SK-N-SH treated with all-trans-retinoic acid at 6 μM for 48 hours (cell line): ENCODE measurements at regions not wholly inside any gene's neighbourhood (a gene's known extent, or its start where the extent isn't known, plus 50 kb on each side); places are given as distances from the start of the nearest gene placed in this dataset.

Experiments
- ATAC-seq: fragments of 200-7000 bp; cut with Tn5 transposase; 3 replicates; pipeline ENCODE4 v1.9.1; 2020; ENCODE audit warnings: mild to moderate bottlenecking, moderate library complexity
- ARNTL ChIP-seq: fragments of 450-650 bp; formaldehyde crosslinking; IDR thresholded peaks from 2 replicates; pipeline ENCODE4 v1.5.0; 2020; ENCODE audit warnings: low read depth, mild to moderate bottlenecking, moderate library complexity, borderline replicate concordance
- BACH2 ChIP-seq: fragments of 250-450 bp; sonication (Bioruptor Pico); IDR thresholded peaks from 2 replicates; pipeline ENCODE4 v1.9.0; 2021; ENCODE audit warnings: mild to moderate bottlenecking, borderline replicate concordance
- CSDC2 ChIP-seq: fragments of 250-450 bp; sonication (Bioruptor Pico); IDR thresholded peaks from 2 replicates; pipeline ENCODE4 v1.5.0; 2020; ENCODE audit warnings: mild to moderate bottlenecking, moderate library complexity
- ESRRG ChIP-seq: fragments of 250-450 bp; sonication (Bioruptor Pico); IDR thresholded peaks from 2 replicates; pipeline ENCODE4 v1.6.1; 2021; ENCODE audit warnings: mild to moderate bottlenecking
- GLIS3 ChIP-seq: fragments of 250-450 bp; sonication (Bioruptor Pico); IDR thresholded peaks from 2 replicates; pipeline ENCODE4 v1.5.0; 2020; ENCODE audit warnings: mild to moderate bottlenecking, moderate library complexity
- ISL1 ChIP-seq: fragments of 250-450 bp; sonication (Bioruptor Pico); IDR thresholded peaks from 2 replicates; pipeline ENCODE4 v2.1.2; 2022; ENCODE audit warnings: mild to moderate bottlenecking, moderate library complexity
- OSR1 ChIP-seq: fragments of 250-450 bp; sonication (Bioruptor Pico); IDR thresholded peaks from 2 replicates; pipeline ENCODE4 v1.8.0; 2022; ENCODE audit warnings: moderate library complexity, mild to moderate bottlenecking, inconsistent platforms
- PPARA ChIP-seq: fragments of 250-450 bp; sonication (Bioruptor Pico); IDR thresholded peaks from 2 replicates; pipeline ENCODE4 v1.5.0; 2020; ENCODE audit warnings: mild to moderate bottlenecking, borderline replicate concordance
- RARB ChIP-seq: fragments of 250-450 bp; sonication (Bioruptor Pico); IDR thresholded peaks from 2 replicates; pipeline ENCODE4 v1.8.0; 2021; ENCODE audit warnings: mild to moderate bottlenecking, moderate library complexity
- SNAI2 ChIP-seq: fragments of 250-450 bp; sonication (Bioruptor Pico); IDR thresholded peaks from 2 replicates; pipeline ENCODE4 v1.5.0; 2020; ENCODE audit warnings: mild to moderate bottlenecking, moderate library complexity
- TOX ChIP-seq: fragments of 250-450 bp; sonication (Bioruptor Pico); IDR thresholded peaks from 2 replicates; pipeline ENCODE4 v1.8.0; 2021; ENCODE audit warnings: mild to moderate bottlenecking, moderate library complexity, borderline replicate concordance
- ZC3H10 ChIP-seq: fragments of 250-450 bp; sonication (Bioruptor Pico); IDR thresholded peaks from 2 replicates; pipeline ENCODE4 v1.5.1; 2021; ENCODE audit warnings: mild to moderate bottlenecking, moderate library complexity
- ZFP3 ChIP-seq: fragments of 250-450 bp; sonication (Bioruptor Pico); IDR thresholded peaks from 2 replicates; pipeline ENCODE4 v1.5.0; 2020; ENCODE audit warnings: mild to moderate bottlenecking, moderate library complexity
- ZFP30 ChIP-seq: fragments of 450-650 bp; formaldehyde crosslinking; IDR thresholded peaks from 2 replicates; pipeline ENCODE4 v1.5.0; 2022; ENCODE audit warnings: mild to moderate bottlenecking, moderate library complexity
- ZNF565 ChIP-seq: fragments of 450-650 bp; formaldehyde crosslinking; conservative IDR thresholded peaks from 2 replicates; pipeline ENCODE4 v1.5.0; 2020; ENCODE audit warnings: low read depth, mild to moderate bottlenecking, moderate library complexity
- ZNF70 ChIP-seq: fragments of 450-650 bp; formaldehyde crosslinking; IDR thresholded peaks from 2 replicates; pipeline ENCODE4 v1.5.0; 2020; ENCODE audit warnings: mild to moderate bottlenecking, moderate library complexity
- ZNF8 ChIP-seq: fragments of 450-650 bp; formaldehyde crosslinking; IDR thresholded peaks from 2 replicates; pipeline ENCODE4 v1.5.0; 2020; ENCODE audit warnings: mild to moderate bottlenecking, moderate library complexity
- TF ChIP-seq, protein P1 (sequence below): fragments of 250-450 bp; sonication (Bioruptor Pico); IDR thresholded peaks from 2 replicates; pipeline ENCODE4 v1.8.0; 2021; ENCODE audit warnings: low read depth, mild to moderate bottlenecking, moderate library complexity, borderline replicate concordance
- TF ChIP-seq, protein P2 (sequence below): fragments of 250-450 bp; sonication (Bioruptor Pico); IDR thresholded peaks from 2 replicates; pipeline ENCODE4 v1.5.0; 2020; ENCODE audit warnings: mild to moderate bottlenecking, moderate library complexity
- TF ChIP-seq, protein P3 (sequence below): fragments of 250-450 bp; sonication (Bioruptor Pico); IDR thresholded peaks from 2 replicates; pipeline ENCODE4 v1.8.0; 2020; ENCODE audit warnings: mild to moderate bottlenecking, moderate library complexity, borderline replicate concordance
- TF ChIP-seq, protein P4 (sequence below): fragments of 250-450 bp; sonication (Bioruptor Pico); IDR thresholded peaks from 2 replicates; pipeline ENCODE4 v1.5.1; 2021; ENCODE audit warnings: mild to moderate bottlenecking, moderate library complexity
- TF ChIP-seq, protein P5 (sequence below): fragments of 250-450 bp; sonication (Bioruptor Pico); IDR thresholded peaks from 2 replicates; pipeline ENCODE4 v1.5.1; 2020; ENCODE audit warnings: low read depth, mild to moderate bottlenecking, moderate library complexity

DNA sequence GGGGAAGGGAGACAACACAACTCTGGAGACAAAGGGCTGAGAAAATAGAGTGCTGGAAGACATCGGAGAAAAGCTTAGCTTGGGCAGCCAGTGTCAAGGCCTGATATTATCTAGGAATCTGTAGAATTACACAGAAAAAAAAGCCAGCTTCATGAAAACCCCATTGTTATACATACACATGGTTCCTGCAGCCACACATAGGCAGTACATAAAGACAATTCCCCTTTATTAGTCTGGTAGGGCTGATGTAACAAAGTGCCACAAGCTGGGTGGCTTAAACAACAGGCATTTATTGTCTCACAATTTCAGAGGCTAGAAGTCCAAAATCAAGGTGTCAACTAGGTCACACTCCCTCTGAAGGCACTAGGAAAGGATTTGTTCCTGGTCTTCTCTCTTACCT, 503.5 kb downstream of the MID1IP1 start (continued):
- TF ChIP-seq, protein P1, sequence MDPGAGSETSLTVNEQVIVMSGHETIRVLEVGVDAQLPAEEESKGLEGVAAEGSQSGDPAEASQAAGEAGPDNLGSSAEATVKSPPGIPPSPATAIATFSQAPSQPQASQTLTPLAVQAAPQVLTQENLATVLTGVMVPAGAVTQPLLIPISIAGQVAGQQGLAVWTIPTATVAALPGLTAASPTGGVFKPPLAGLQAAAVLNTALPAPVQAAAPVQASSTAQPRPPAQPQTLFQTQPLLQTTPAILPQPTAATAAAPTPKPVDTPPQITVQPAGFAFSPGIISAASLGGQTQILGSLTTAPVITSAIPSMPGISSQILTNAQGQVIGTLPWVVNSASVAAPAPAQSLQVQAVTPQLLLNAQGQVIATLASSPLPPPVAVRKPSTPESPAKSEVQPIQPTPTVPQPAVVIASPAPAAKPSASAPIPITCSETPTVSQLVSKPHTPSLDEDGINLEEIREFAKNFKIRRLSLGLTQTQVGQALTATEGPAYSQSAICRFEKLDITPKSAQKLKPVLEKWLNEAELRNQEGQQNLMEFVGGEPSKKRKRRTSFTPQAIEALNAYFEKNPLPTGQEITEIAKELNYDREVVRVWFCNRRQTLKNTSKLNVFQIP: no peak
- no peak for TF ChIP-seq ESRRG (CRISPR knock-in tag)
- no peak for TF ChIP-seq PPARA
- TF ChIP-seq ISL1: no peak
- no peak for TF ChIP-seq OSR1 (CRISPR knock-in tag)
- TF ChIP-seq ZNF565 (CRISPR knock-in tag): no peak
- TF ChIP-seq ZFP3: no peak
- TF ChIP-seq ARNTL (CRISPR knock-in tag): no peak
- TF ChIP-seq ZC3H10 (CRISPR knock-in tag): no peak

DNA sequence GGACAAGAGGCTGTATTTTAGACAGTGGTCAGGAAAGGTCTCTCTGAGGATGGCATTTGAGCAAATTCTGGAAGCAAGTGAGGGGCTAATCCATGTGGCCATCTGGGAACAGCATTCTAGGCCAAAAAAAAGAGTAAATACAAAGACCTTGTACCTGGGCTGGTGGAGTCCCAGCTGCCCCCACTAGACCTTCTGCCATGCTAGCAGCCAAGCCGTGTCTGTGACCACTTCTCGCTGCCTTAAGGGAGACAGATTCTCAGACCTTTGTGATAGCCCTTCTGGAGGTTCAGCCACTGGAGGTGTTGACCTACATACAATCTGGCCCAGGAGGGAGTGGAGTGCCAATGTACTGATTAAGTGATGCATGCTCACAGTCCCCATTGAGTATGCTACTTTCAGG, 506.2 kb downstream of the MID1IP1 start:
- no peak for ATAC-seq
- TF ChIP-seq RARB (CRISPR knock-in tag) (no peak), ZC3H10 (CRISPR knock-in tag) (no peak), GLIS3 (no peak), ISL1 (no peak)
- TF ChIP-seq, protein P2, sequence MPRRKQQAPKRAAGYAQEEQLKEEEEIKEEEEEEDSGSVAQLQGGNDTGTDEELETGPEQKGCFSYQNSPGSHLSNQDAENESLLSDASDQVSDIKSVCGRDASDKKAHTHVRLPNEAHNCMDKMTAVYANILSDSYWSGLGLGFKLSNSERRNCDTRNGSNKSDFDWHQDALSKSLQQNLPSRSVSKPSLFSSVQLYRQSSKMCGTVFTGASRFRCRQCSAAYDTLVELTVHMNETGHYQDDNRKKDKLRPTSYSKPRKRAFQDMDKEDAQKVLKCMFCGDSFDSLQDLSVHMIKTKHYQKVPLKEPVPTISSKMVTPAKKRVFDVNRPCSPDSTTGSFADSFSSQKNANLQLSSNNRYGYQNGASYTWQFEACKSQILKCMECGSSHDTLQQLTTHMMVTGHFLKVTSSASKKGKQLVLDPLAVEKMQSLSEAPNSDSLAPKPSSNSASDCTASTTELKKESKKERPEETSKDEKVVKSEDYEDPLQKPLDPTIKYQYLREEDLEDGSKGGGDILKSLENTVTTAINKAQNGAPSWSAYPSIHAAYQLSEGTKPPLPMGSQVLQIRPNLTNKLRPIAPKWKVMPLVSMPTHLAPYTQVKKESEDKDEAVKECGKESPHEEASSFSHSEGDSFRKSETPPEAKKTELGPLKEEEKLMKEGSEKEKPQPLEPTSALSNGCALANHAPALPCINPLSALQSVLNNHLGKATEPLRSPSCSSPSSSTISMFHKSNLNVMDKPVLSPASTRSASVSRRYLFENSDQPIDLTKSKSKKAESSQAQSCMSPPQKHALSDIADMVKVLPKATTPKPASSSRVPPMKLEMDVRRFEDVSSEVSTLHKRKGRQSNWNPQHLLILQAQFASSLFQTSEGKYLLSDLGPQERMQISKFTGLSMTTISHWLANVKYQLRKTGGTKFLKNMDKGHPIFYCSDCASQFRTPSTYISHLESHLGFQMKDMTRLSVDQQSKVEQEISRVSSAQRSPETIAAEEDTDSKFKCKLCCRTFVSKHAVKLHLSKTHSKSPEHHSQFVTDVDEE (CRISPR knock-in tag): no peak

DNA sequence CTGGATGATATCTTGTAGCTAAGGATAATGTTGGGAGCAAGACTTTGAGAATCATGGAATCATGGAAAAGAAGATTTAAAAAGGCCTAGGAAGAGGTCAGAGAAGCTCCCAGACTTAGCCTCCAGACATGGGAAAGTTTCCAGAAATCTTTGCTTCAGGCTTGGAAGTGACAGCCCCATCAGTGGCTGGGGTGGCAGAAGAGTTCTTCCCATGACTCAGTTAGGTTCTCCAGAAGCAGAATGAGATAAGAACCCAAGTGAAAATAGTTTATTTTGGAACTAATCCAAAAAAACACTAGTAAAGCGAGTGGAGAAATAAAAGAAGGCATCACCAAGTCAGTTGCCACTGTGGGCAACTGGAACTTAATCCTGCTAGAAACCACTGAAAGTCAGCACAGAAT, 506.9 kb downstream of the MID1IP1 start:
- no peak for ATAC-seq
- TF ChIP-seq ESRRG (CRISPR knock-in tag) (no peak), GLIS3 (no peak), ISL1 (peak; percentile 30; the same call in 1 of the 2 replicates)

DNA sequence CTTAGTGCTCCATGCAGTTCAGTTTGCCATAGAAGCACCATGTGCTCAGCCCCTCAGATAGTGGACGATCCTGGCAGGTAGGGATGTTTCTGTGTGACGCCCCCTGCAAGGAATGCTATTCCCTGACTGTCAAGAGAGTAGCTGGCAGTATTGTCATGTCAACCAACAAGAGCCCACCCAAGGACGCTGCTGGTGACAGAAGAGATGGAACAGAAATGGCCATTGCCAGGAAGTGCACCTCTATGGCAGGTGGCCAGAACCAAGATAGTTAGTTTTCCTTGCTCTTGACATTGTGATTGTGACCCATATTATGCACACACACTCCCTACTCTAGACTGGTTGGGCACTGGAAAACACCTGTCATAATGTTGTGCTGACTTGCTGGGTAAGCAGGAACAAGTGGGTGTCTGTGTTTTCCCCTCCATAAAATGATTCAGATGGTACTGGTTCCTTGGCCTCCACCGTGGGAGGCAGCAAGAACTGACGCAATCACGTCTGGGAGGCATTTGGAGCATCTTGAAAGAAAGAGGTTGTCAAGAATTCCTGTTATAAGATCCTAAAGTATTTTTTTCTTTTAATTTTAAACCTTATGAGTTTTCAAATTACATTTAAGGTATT, 507.9 kb downstream of the MID1IP1 start:
- TF ChIP-seq, protein P1: no peak
- TF ChIP-seq PPARA (no peak), SNAI2 (CRISPR knock-in tag) (no peak), ISL1 (no peak), CSDC2 (CRISPR knock-in tag) (no peak), GLIS3 (no peak), ESRRG (CRISPR knock-in tag) (no peak), OSR1 (CRISPR knock-in tag) (no peak), ZNF70 (no peak), TOX (CRISPR knock-in tag) (no peak), ZC3H10 (CRISPR knock-in tag) (no peak), ZFP30 (no peak), ZNF565 (CRISPR knock-in tag) (no peak), ZFP3 (no peak), BACH2 (CRISPR knock-in tag) (no peak), ARNTL (CRISPR knock-in tag) (no peak), ZNF8 (CRISPR knock-in tag) (no peak)
- TF ChIP-seq, protein P3, sequence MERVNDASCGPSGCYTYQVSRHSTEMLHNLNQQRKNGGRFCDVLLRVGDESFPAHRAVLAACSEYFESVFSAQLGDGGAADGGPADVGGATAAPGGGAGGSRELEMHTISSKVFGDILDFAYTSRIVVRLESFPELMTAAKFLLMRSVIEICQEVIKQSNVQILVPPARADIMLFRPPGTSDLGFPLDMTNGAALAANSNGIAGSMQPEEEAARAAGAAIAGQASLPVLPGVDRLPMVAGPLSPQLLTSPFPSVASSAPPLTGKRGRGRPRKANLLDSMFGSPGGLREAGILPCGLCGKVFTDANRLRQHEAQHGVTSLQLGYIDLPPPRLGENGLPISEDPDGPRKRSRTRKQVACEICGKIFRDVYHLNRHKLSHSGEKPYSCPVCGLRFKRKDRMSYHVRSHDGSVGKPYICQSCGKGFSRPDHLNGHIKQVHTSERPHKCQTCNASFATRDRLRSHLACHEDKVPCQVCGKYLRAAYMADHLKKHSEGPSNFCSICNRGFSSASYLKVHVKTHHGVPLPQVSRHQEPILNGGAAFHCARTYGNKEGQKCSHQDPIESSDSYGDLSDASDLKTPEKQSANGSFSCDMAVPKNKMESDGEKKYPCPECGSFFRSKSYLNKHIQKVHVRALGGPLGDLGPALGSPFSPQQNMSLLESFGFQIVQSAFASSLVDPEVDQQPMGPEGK (CRISPR knock-in tag): no peak
- TF ChIP-seq, protein P4, sequence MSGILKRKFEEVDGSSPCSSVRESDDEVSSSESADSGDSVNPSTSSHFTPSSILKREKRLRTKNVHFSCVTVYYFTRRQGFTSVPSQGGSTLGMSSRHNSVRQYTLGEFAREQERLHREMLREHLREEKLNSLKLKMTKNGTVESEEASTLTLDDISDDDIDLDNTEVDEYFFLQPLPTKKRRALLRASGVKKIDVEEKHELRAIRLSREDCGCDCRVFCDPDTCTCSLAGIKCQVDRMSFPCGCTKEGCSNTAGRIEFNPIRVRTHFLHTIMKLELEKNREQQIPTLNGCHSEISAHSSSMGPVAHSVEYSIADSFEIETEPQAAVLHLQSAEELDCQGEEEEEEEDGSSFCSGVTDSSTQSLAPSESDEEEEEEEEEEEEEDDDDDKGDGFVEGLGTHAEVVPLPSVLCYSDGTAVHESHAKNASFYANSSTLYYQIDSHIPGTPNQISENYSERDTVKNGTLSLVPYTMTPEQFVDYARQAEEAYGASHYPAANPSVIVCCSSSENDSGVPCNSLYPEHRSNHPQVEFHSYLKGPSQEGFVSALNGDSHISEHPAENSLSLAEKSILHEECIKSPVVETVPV (CRISPR knock-in tag): no peak
- TF ChIP-seq, protein P5, sequence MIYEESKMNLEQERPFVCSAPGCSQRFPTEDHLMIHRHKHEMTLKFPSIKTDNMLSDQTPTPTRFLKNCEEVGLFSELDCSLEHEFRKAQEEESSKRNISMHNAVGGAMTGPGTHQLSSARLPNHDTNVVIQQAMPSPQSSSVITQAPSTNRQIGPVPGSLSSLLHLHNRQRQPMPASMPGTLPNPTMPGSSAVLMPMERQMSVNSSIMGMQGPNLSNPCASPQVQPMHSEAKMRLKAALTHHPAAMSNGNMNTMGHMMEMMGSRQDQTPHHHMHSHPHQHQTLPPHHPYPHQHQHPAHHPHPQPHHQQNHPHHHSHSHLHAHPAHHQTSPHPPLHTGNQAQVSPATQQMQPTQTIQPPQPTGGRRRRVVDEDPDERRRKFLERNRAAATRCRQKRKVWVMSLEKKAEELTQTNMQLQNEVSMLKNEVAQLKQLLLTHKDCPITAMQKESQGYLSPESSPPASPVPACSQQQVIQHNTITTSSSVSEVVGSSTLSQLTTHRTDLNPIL: no peak
- ATAC-seq: no peak
